GM19438 (cell line): ENCODE measurements at regions not wholly inside any gene's neighbourhood (a gene's known extent, or its start where the extent isn't known, plus 50 kb on each side); places are given as distances from the start of the nearest gene placed in this dataset.
"Not testable (repeated sequence)": the region's sequence is repeated elsewhere in the genome, so short reads cannot be mapped to it uniquely, and the experiment has no call there.

Experiments
- ATAC-seq: cut with Tn5 transposase; IDR thresholded peaks from one replicate; pipeline ENCODE4 v1.9.1; 2021; ENCODE audit warnings: low read depth; ENCODE audit not compliant: unreplicated experiment

DNA sequence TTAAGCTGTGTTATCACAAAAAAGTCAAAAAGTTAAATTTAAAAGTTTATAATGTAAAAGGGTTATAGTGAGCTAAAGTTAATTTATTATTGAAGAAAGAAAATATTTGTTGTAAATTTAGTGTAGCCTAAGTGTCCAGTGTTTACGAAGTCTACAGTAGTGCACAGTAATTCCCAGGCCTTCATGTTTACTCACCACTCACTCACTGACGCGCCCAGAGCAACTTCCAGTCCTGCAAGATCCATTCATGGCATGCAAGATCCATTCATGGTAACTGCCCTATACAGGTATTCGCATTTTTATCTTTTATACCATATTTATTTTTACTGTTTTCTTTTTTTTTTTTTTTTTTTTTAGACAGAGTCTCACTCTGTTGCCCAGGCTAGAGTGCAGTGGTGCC lies 69.5 kb downstream of the TPRA1 start:
- ATAC-seq = no peak

DNA sequence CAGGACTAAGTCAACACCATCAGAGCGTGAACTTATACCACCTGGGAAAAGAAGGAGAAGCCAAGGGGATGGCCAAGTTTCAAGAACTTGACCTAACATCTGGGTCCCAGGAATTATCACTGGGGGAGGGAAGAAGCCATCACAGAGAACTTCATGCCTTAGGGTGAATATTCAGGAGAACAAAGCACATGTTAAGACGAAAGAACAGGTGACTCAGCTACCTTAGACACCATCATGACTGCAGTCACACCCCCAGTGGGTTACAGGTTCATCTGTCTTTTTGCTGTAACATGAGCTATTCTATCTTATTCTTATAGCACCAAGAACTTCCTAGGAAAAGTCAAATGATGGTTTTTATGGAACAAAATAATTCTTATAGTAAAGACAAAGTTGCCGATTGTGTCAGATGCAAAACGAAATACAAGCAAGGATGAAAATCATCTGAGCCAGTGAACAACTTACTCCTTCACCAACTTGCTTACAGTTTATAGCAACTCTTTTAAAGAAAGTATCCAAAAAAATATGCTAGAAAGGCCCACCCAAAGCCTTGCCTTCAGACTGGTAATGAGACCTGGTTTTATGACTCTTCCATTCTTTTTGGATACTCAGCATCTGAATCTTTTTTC lies 72.0 kb downstream of the TPRA1 start:
- no peak for ATAC-seq

DNA sequence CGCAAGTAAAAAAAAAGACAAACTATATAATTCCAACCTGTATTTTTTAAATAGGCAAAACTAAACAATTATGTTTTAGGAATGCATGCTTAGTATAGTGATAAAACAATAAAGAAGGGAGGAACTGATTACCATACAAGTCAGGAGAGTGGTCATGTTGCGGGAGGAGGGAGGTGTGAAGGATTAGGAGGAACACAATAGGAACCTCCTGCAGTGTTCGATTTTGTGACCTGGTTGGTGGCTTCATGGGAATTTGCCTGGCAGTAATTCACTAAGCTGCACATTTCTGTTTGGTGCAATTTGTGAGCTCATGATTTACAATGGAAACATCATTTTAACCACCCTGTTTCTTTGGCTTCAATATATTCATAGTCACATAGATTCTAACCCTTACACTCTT lies 78.3 kb downstream of the TPRA1 start:
- ATAC-seq = no peak

DNA sequence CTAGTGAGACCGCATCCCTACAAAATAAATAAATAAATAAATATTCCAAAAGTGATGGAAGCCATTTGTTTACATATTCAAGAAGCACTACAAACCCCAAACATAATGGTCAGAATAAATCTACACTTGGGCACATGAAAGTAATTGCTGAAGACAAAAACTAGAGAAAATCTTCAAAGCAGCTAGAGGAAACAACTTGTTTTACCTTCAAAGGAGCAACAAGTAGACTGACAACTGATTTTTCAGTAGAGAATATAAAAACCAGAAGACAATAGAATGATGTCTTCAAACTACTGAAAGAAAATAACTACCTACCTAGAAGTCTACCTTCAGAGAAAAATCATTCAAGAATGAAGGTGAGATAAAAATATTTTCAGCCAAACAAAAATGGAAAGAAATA lies 89.4 kb downstream of the TPRA1 start:
- no peak for ATAC-seq

DNA sequence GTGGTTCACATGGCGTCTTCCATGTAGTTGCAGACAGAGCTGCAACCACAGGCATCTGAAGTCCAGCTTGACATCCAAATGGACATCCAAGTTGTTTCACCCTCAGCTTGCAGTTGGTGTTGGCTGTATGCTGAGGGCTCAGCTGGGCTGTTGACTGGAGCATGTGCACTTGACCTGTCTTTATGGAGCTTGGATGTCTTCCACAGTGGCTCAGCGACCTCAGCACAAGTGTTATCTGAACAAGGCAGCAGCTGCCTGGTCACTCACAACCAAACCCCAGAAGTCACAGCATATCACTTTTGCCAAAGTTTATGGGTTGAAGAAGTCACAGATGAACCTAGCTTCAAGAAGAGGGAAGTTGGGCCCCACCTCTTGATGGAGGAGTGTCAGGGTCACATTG lies 92.9 kb downstream of the TPRA1 start:
- no peak for ATAC-seq

DNA sequence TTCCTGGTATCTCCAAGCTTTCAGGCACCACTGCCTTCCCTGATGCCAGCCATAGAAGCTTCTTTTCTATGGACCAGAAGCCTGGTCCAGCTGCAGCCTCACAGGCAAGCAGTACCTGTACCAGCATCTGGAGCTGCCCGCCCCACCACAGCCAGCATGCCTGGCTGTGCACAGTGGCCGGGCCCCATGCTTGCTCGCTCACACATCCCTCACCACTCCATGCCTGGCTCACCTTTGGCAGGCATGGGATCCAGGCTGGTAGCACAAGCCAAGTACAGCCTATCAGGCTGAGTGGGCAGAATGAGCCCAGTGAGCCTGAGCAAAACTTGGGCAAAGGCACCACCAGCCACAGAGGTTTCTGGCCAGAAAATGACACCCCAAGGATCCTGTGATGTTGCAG lies 93.4 kb downstream of the TPRA1 start:
- no peak for ATAC-seq

DNA sequence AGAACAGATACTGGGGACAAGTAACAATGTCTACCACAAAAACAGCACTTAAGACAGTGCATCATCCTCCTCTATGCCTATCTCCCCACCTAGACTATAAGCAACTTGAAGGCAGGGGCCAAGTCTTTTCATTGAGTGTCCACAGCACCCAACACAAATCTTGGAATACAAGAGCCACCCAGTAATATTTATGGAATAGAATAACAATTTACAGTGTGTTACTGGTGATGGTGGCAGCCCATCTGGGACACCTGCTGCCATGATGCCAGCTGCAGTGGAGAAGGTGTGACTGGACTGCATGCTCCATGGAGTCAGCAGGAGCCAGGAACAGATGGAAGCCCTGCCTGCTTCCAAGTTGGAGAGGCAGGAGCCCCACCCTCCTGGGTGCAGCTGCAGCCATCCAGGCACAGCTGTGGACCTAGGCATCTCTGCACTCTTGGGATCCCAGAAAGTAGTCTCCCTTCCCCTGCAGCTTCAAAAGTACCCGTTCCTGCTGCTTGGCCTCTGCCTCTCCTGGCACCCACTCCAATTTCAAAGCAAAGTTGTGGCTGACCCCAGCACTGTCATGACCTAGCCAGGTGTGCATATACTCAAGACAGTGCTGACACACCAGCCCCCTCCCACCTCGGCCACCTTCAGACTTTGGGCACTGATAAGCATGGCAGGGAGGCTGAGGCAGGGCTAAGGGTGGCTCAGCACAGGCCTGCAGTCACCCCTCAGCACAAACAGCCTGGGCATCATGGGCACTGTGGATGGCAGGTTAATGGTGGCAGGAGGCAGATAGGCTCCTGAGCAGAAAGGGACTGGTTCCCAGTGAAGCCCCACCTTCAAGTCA lies 94.5 kb downstream of the TPRA1 start:
- ATAC-seq = no peak

DNA sequence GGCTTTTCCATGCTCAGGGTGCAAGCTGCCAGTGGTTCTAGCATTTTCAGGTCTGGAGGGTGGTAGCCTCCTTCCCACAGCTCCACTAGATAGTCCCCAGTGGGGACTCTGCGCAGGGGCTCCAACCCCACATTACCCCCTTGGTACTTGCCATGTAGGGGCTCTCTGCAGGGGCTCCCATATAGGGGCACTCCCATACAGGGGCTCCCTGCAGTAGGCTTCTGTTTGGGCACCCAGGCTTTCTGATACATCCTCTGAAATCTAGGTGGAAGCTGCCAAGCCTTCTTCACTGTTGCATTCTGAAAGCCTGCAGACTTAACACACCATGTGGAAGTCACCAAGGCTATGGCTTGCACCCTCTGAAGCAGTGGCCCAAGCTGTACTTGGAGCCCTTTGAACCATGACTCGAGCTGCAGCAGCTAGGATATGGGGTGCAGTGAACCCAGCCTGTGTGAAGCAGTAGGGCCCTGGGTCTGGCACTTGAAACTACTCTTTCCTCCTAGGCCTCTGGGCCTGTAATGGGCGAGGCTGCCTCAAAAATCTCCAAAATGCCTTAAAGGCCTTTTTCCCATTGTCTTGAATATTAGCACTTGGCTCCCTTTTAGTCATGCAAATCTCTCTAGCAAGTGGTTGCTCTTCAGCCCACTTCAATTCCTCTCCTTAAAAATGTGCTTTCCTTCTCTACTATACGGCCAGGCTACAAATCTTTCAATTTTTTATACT lies 96.4 kb downstream of the TPRA1 start:
- no peak for ATAC-seq

DNA sequence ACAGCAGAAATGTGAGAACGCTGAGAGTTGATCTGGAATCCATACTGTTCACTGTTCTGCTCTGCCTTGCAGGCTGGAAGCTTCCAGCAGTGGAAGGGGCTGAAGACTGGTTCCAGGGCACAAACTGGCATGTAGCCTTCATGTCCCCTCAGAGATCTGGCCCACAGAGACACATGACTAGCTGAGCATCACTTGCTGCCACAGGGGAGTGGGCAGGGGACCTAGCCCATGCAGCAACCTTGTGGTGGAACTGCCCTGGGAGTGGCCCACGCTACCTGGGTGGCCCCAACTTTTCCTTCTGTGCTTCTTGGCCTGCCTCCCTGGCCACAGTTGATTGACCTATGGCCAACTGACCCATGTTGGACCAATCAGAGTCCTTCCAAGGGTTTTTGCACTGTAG lies 98.1 kb downstream of the TPRA1 start:
- no peak for ATAC-seq

DNA sequence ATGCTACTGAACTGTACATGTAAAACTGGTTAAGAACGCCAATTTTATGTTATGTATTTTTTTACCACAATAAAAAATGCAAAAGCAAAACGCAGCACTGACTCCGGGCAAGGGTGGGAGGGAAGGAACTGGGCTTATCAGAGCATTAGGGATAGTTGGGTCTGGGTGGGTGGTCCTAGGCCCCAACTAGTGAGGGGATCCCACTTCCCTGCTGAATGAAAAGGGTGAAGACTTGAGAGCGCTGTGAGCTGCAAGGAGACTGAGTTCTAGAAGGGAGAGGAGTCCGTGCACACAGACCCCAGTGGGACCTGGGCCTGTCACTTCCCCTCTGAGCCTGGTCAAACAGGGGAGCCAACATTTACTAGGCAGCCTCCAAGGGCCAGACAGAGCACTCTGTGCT lies 98.6 kb downstream of the TPRA1 start:
- ATAC-seq = no peak

DNA sequence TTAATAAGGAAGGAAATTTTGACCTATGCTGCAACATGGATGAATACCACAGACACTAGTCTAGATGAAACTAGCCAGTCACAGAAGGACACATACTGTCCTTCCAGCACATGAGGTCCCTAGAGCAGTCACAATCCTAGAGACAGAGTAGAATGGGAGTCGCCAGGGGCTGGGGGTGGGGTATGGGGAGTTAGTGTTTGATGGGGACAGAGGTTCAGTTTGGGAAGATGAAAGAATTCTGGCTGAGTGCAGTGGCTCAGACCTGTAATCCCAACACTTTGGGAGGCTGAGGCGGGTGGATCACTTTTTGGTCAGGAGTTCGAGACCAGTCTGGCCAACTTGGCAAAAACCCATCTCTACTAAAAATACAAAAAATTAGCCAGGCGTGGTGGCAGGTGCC lies 99.2 kb downstream of the TPRA1 start:
- ATAC-seq = no peak

DNA sequence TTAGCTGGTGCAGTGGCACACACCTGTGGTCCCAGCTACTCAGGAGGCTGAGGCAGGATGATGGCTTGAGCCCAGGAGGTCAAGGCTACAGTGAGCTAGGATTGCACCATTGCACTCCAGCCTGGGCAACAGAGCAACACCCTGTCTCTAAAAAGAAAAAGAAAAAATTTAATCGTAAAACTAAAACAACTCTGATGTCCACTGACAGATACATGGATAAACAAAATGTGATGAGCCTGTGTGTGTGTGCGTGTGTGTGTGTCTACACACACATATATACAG lies 99.6 kb downstream of the TPRA1 start:
- not testable (repeated sequence) for ATAC-seq

DNA sequence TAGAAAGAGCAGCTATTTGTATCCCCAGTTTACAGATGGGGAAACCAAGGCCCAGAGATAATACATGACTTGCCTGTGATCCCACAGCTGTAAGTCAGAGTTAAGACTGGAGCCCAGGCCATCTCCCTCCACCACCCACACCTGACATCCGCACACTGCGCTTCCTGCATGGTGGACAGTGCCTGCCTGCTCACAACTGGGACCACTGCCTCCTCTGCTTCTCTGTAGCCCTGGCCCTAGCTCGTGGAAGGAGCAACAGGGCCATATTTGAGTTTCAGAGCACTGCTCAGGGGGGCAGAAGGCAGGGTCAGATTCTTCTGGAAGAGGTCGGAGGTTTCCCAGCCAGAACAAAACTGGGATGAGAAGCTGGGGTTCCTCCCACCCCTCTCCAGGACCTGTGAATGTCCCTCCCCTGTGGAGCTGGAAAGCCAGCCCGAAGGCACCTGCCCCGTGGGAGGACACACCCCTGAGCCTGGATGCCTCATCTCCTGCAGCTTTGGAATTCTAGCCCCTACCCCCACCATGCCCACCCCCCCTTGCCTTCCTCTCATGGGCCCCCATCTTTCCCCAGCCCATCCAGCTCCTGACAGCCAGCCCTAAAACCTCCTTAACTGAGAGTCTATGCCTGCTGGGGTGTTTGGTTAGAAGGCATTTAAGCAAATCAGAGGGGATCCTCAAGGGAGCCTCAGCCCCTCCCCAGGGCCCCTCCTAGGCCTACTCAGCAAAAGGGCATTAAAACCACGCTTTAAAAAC lies 100.1 kb downstream of the TPRA1 start:
- no peak for ATAC-seq

DNA sequence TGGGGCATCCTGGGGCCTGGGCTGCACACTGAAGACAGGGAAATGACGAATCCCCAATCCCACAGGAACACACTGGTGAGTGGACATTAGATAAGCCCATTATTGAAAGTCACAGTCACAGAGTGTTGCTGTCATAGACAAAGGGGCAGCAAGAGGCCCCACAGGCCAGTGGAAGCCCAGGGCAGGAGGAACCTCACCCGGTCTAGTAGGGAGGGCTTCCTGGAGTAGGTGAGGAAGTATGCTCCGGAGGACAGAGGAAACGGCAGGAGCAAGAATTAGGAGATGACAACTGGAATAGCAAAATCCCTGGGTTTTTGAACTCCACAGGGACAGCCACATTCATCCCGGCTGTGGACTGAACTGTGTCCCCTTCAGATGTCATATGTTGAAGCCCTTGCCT lies 101.2 kb downstream of the TPRA1 start:
- no peak for ATAC-seq

DNA sequence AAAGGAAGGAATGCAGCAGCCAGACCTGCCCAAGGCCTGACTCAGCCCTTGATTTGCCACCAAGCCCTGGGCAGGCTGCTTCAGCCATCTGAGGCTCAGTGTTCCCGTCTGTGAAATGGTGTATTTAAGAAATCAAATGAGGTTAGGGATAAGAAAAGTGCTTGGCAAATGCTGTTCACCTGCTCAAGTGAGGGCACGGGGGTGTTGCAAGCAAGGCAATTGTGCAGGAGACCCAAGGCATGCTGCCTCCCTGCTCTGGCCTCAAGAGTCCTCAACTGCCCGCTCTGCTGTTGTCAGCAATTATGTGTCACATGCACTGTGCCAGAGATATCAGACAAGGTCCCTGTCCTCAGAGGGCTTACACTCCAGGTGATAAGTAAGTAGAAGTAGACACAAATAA lies 101.8 kb downstream of the TPRA1 start:
- ATAC-seq = no peak

DNA sequence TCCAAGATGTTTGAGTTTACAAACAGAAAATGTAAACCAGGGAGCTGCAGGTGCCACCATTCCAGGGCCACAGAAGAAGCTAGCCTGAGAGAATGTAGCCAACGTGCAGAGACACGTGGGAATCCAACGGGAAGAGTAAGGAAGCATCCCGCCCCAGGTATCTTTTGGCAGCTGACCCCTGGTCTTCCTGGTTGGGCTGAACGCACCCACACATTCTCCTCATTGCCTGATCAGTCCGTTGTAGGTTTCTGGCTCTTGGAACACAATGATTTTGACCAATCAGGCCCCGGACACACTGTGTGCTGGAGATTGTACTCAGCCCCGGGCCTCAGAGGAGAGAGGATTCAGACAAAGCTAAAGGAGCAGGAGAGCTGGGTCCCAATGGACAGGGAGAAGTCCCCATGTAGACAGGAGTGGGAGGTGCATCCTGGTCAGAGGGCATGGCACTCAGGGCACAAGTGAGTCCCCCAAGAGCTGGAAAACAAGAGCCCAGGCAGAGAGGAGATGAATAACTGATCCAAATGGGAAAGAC lies 102.3 kb downstream of the TPRA1 start:
- ATAC-seq = no peak

DNA sequence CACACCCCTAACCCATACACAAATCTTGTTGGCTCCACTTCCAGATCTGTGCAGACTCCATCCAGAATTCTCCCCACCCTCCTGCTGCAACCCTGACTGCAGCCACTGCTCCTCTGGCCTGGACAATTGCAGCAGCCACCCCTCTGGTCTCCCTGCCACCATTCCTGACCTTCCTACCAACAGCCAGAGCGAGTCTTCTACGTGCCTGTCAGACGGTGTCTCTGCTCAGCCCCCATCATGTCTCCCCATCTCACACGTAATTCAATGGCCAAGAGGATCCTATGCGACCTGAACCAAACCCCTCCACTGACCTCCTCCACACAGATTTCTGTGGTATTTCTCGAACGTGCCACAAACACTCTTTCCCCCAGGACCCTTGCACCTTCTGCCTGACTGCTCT lies 103.3 kb downstream of the TPRA1 start:
- no peak for ATAC-seq

DNA sequence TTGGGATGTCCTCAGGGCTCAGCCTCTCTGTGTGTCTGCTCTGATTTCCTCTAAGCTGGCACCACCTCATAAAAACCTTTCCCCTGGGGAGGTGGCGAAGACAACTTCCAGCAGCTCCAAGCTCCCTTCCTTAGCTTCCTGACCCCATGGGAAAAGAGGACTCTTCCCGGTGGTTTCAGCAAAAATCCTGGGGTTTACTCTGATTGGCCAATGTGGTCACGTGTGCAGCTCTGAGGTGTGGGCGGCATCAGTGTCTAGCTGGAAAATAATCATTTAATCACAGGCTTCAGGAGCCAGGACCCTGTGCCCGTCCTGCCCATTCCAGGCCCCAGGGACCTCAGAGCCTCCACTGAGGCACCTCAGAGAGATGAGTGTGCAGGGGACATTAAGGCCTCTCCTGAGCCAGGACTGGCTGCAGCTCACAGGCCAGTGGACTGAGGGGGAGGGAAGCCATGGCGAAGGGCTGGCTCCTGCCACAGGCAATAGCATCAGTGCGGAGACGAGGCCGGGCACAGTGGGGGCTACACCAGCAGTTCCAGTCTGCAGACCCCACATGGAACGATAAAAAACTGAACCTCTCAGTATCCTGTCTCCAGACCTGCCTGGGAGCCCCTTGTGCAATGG lies 104.1 kb downstream of the TPRA1 start:
- ATAC-seq = no peak

DNA sequence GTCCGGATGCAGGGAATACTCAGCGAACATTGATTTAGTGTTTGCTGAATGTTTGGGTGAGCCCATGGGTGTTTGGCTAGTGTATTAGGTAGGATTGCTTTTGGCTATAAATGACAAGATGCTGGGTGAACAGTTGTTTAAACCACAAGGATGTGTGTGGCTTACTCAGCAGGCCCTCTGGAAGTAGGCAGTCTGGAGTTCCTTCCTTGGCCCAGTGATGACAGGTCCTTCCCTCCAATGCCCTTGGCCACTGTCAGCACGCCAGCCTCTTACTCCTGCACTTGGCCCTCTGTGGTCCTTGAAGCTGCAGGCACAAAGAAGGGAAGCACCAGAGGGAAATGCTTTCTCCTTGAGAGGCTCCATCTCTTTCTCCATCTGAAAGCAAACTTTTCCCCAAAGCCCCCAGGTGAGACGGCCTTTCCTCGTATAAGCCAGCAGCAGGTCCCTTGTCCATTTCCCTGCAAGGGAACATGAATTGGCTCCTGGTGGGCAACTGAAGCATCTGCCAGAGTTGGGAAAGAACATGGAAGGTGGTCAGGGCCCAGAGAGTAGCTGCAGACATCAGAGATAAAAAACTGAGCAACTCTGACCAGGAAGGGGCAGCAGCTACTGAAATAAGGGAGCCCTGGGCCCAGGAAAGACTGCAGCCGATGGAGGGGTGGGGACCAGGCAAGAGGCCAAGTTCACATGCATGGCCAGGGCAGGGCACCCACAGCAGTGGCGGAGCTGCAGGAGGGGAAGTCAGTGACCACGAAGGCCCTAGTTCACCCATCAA lies 105.0 kb downstream of the TPRA1 start:
- ATAC-seq = no peak
